GM13977 (cell line): ENCODE measurements at regions not wholly inside any gene's neighbourhood (a gene's known extent, or its start where the extent isn't known, plus 50 kb on each side); places are given as distances from the start of the nearest gene placed in this dataset.

Source experiments
- DNase-seq: peaks from one replicate; pipeline ENCODE4 v3.0.0; 2012; ENCODE audit warnings: low spot score
- in situ Hi-C: fragments of 300-500 bp; cut with MboI; formaldehyde crosslinking; loops from one replicate; pipeline ENCODE4 v1.12.0; 2022; ENCODE audit warnings: low sequenced_read_pairs, low pct_unique_long_range_greater_than_20kb, mixed read lengths, inconsistent platforms; ENCODE audit not compliant: unreplicated experiment
- TF ChIP-seq, protein P1 (sequence below): IDR thresholded peaks from 2 replicates; pipeline ENCODE4 v1.5.1; 2012; ENCODE audit warnings: mild to moderate bottlenecking, control low read depth; ENCODE audit not compliant: insufficient read depth; ENCODE audit errors: extremely low read depth, missing control alignments

- TF ChIP-seq, protein P1, sequence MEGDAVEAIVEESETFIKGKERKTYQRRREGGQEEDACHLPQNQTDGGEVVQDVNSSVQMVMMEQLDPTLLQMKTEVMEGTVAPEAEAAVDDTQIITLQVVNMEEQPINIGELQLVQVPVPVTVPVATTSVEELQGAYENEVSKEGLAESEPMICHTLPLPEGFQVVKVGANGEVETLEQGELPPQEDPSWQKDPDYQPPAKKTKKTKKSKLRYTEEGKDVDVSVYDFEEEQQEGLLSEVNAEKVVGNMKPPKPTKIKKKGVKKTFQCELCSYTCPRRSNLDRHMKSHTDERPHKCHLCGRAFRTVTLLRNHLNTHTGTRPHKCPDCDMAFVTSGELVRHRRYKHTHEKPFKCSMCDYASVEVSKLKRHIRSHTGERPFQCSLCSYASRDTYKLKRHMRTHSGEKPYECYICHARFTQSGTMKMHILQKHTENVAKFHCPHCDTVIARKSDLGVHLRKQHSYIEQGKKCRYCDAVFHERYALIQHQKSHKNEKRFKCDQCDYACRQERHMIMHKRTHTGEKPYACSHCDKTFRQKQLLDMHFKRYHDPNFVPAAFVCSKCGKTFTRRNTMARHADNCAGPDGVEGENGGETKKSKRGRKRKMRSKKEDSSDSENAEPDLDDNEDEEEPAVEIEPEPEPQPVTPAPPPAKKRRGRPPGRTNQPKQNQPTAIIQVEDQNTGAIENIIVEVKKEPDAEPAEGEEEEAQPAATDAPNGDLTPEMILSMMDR: no peak
- in situ Hi-C loops: no loop called here
- no peak for DNase-seq
These were observed 80.9 kb upstream of the SOX2 start for GRCh38 chr3:181630853-181631252.

- DNase-seq: no peak
- in situ Hi-C loops: no loop called here
- TF ChIP-seq, protein P1: no peak
These were observed 82.0 kb upstream of the SOX2 start for GRCh38 chr3:181629711-181630110.

DNA sequence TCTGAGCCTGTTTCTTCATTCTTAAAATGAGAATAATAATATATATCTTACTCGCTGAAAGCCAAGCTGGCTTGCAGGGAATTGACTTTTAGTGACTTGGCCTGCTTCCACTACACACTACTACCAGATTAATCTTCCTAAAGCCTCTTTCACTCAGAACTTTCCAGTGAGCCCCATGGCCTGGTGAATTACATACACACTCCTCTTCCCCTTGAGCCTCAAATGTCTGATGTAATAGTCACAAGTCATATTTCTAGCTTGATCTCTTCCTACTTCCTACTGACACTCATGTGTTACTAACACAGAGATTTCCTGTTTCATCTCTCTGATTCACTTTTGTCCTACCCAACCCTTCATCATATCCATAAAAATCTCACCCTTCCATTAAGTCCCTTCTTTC is 82.7 kb upstream of the SOX2 start:
- TF ChIP-seq, protein P1: no peak
- DNase-seq: no peak
- in situ Hi-C loops: no loop called here

DNA sequence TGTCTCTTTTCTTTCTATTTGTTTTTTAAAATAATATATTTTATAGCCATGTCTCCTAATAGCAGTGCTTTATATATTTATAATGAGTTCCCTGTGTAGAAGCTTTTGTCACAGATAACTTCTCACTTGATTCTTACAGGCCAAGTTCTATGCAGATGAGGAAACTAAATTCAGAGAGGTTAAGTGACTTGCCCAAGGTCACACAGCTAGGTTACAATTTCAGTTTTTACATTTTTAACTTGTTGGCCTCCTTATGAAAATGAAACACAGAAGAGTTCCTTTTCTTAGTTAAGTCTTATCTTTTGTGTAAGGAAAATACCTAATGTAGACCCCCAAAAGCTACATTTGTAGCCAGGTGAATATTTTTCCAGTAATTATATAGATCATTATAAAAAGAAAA is 83.3 kb upstream of the SOX2 start:
- in situ Hi-C loops: no loop called here
- TF ChIP-seq, protein P1: no peak
- no peak for DNase-seq

DNA sequence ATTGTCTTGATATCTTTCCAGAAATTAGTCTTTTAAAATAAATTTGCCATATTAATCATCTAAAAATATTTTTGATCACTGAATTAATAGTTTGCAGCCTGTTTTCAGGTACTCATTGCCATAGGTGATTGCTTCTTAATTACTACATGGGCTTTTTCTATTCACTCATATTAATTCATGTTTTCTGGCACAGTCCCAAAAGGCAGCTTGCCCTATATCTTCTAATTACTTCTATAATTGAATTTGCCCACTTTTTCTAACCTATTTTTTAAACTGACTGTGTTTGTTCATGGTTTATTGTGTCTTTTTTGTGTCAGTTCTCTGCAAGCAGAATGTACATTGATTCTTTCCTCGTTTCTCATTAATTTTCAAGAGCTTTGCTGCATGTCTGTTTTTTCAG is 85.7 kb upstream of the SOX2 start:
- DNase-seq: no peak
- TF ChIP-seq, protein P1: no peak
- in situ Hi-C loops: no loop called here

DNA sequence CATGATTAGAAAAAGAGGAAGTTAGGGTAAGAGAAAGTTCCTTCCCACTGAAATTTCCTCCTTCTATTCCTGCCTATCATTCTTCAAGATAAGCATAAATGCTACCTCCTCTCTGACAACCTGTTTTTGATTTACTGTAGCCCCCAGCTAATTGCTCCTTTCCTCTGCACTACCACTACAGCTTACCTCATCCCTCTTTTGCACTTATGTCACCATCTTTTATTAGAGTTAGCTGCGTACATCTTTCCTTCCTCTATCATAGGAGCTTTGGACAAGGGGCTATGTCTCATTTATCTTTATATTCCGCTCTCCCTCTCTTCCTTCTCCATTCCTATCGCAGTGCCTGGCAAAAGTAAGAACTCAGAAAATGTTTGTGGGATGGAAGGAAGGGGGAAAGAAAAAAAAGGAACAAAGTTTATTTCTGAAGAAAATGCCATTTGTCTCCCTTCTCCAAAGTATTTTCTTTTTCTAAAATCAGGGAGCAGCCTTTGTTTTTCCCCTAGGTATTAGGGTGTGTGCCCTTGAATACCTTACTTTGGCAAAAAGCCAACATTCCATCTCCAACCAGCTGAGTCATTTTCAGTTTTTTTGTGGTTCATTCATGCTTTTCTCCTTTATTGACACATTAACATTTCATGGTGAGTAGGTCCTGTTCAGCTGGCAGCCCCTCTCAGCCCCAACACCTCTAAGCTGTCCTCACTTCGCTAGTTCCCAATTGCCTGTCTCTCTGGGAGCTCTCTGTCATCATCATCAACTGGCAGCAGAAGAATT is 87.6 kb upstream of the SOX2 start:
- DNase-seq: no peak
- TF ChIP-seq, protein P1: no peak
- in situ Hi-C loops: no loop called here
